PFSK-1 (cell line): ENCODE measurements at regions not wholly inside any gene's neighbourhood (a gene's known extent, or its start where the extent isn't known, plus 50 kb on each side); places are given as distances from the start of the nearest gene placed in this dataset.

ENCODE experiments used
- FOXP2 ChIP-seq: optimal IDR thresholded peaks from 2 replicates; pipeline ENCODE3; 2011; ENCODE audit warnings: borderline replicate concordance, control low read depth, inconsistent platforms; ENCODE audit not compliant: insufficient read depth; ENCODE audit errors: extremely low read length, extremely low read depth
- POLR2AphosphoS5 ChIP-seq: IDR thresholded peaks from 2 replicates; pipeline ENCODE4 v1.6.1; 2012; ENCODE audit warnings: low read depth, mild to moderate bottlenecking, control low read depth, low read length, moderate library complexity
- REST ChIP-seq, 2 experiments: IDR thresholded peaks; 2 replicates each; pipeline versions ENCODE4 v1.6.1 to v1.8.0; 2011 to 2012; ENCODE audit warnings: low read depth in 2 of 2, low read length in 2 of 2, control low read depth in 1 of 2, inconsistent platforms in 1 of 2, mild to moderate bottlenecking in 1 of 2, moderate library complexity in 1 of 2; ENCODE audit not compliant: insufficient read depth in 1 of 2
- SIN3A ChIP-seq: IDR thresholded peaks from 2 replicates; pipeline ENCODE4 v1.6.1; 2012; ENCODE audit warnings: mild to moderate bottlenecking, low read length, moderate library complexity, borderline replicate concordance; ENCODE audit not compliant: insufficient read depth
- TAF1 ChIP-seq: IDR thresholded peaks from 2 replicates; pipeline ENCODE4 v1.6.1; 2012; ENCODE audit warnings: low read length, control low read depth, borderline replicate concordance; ENCODE audit not compliant: insufficient read depth

- TF ChIP-seq SIN3A (no peak), REST (IDR thresholded peaks at IDR 0.05; ENCODE audit: insufficient read depth in 1 of 2, low read depth in 2 of 2, low read length in 2 of 2) (no peak), FOXP2 (no peak), TAF1 (no peak), POLR2AphosphoS5 (no peak)
Measured at GRCh38 chr10:29795850-29796249, 161.1 kb upstream of the SVIL start.

- TF ChIP-seq SIN3A (no peak), TAF1 (no peak), REST (IDR thresholded peaks at IDR 0.05; ENCODE audit: insufficient read depth in 1 of 2, low read depth in 2 of 2, low read length in 2 of 2) (no peak), FOXP2 (no peak), POLR2AphosphoS5 (no peak)
Measured at GRCh38 chr10:29794776-29795611, 160.2 kb upstream of the SVIL start.

GRCh38 chr10:29791773-29792172, 157.0 kb upstream of the SVIL start:
- no peak for TF ChIP-seq SIN3A
- no peak for TF ChIP-seq POLR2AphosphoS5
- TF ChIP-seq REST (IDR thresholded peaks at IDR 0.05; ENCODE audit: insufficient read depth in 1 of 2, low read depth in 2 of 2, low read length in 2 of 2): no peak
- no peak for TF ChIP-seq TAF1
- no peak for TF ChIP-seq FOXP2

GRCh38 chr10:29790207-29790606, 155.4 kb upstream of the SVIL start:
- no peak for TF ChIP-seq TAF1

GRCh38 chr10:29788113-29788512, 153.3 kb upstream of the SVIL start:
- TF ChIP-seq POLR2AphosphoS5 (no peak), REST (IDR thresholded peaks at IDR 0.05; ENCODE audit: insufficient read depth in 1 of 2, low read depth in 2 of 2, low read length in 2 of 2) (no peak), TAF1 (no peak), SIN3A (no peak), FOXP2 (no peak)
